HG02571 (cell line): ENCODE measurements at regions not wholly inside any gene's neighbourhood (a gene's known extent, or its start where the extent isn't known, plus 50 kb on each side); places are given as distances from the start of the nearest gene placed in this dataset.

ENCODE experiments used
- ATAC-seq: cut with Tn5 transposase; IDR thresholded peaks from one replicate; pipeline ENCODE4 v1.9.1; 2021; ENCODE audit warnings: mild to moderate bottlenecking, moderate library complexity; ENCODE audit not compliant: unreplicated experiment

GRCh38 chr9:3732077-3733038, 206.6 kb upstream of the RFX3 start:
- peak; percentile 86 for ATAC-seq

GRCh38 chr9:3730511-3730922, 204.7 kb upstream of the RFX3 start:
- peak; percentile 32 for ATAC-seq

GRCh38 chr9:3721096-3721495, 195.3 kb upstream of the RFX3 start:
- ATAC-seq, result no peak

GRCh38 chr9:3719286-3719685, 193.5 kb upstream of the RFX3 start:
- no peak for ATAC-seq

GRCh38 chr9:3716415-3716814, 190.6 kb upstream of the RFX3 start:
- no peak for ATAC-seq

- no peak for ATAC-seq
Measured at GRCh38 chr9:3708751-3709150, 182.9 kb upstream of the RFX3 start.

GRCh38 chr9:3704890-3705289, 179.1 kb upstream of the RFX3 start:
- ATAC-seq, result no peak

- ATAC-seq, result no peak
Measured at GRCh38 chr9:3700772-3701171, 175.0 kb upstream of the RFX3 start.

- ATAC-seq, result no peak
Measured at GRCh38 chr9:3699883-3700282, 174.1 kb upstream of the RFX3 start.

- ATAC-seq, result no peak
Measured at GRCh38 chr9:3698531-3698930, 172.7 kb upstream of the RFX3 start.

- no peak for ATAC-seq
Measured at GRCh38 chr9:3698076-3698475, 172.3 kb upstream of the RFX3 start.

GRCh38 chr9:3696368-3696767, 170.6 kb upstream of the RFX3 start:
- ATAC-seq, result no peak

GRCh38 chr9:3692606-3693005, 166.8 kb upstream of the RFX3 start:
- ATAC-seq, result no peak

- no peak for ATAC-seq
Measured at GRCh38 chr9:3689555-3689954, 163.8 kb upstream of the RFX3 start.

- no peak for ATAC-seq
Measured at GRCh38 chr9:3687145-3687544, 161.3 kb upstream of the RFX3 start.

GRCh38 chr9:3682186-3682585, 156.4 kb upstream of the RFX3 start:
- ATAC-seq, result no peak

- no peak for ATAC-seq
Measured at GRCh38 chr9:3677541-3677940, 151.7 kb upstream of the RFX3 start.

- ATAC-seq, result no peak
Measured at GRCh38 chr9:3676766-3677165, 151.0 kb upstream of the RFX3 start.

- no peak for ATAC-seq
Measured at GRCh38 chr9:3675946-3676345, 150.1 kb upstream of the RFX3 start.

GRCh38 chr9:3674561-3674960, 148.8 kb upstream of the RFX3 start:
- ATAC-seq, result no peak

GRCh38 chr9:3672399-3672798, 146.6 kb upstream of the RFX3 start:
- no peak for ATAC-seq

- ATAC-seq, result no peak
Measured at GRCh38 chr9:3664044-3664443, 138.2 kb upstream of the RFX3 start.

GRCh38 chr9:3662671-3663070, 136.9 kb upstream of the RFX3 start:
- no peak for ATAC-seq
